ENCODE measurements at regions not wholly inside any gene's neighbourhood (a gene's known extent, or its start where the extent isn't known, plus 50 kb on each side); places are given as distances from the start of the nearest gene placed in this dataset.

DNA sequence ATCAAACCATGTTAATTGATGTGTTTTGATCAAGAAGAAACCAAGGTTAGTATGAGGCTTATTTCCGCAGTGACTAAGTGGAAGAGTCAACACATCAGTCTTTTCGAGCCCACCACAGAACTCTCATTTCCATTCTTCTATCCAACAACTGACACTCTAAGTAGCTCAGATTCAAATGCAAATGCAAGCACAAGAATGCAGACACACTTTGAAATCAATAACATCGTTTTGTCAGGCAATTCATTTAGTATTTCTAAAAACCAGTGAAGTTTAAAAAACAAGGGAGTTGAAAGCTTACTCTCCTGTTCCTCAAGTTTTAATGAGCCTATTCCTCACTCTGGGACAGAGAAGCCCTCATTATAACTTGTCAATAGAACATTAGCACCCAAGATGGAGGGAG is 433.1 kb downstream of the ZIC3 start:
- no peak for TF ChIP-seq CTCF (IDR thresholded peaks at IDR 0.05)
- no peak for TF ChIP-seq ZFX (IDR thresholded peaks at IDR 0.05; ENCODE audit: borderline replicate concordance)

Measured in 22Rv1 (cell line).